Caki2 (cell line): ENCODE measurements at regions not wholly inside any gene's neighbourhood (a gene's known extent, or its start where the extent isn't known, plus 50 kb on each side); places are given as distances from the start of the nearest gene placed in this dataset.
A peak's percentile ranks its signal among the peaks of the same experiment; 100 is the strongest.
"Not testable (repeated sequence)": the region's sequence is repeated elsewhere in the genome, so short reads cannot be mapped to it uniquely, and the experiment has no call there.

Experiments
- DNase-seq: peaks from one replicate; pipeline ENCODE4 v3.0.0-alpha.2; 2015; ENCODE audit warnings: low read depth
- in situ Hi-C: cut with HindIII; loops from 2 replicates; pipeline ENCODE4 v1.10.0; 2016; ENCODE audit warnings: low sequenced_read_pairs, low pct_unique_long_range_greater_than_20kb, mixed read lengths

GRCh38 chrX:155819966-155820491 lies 61.1 kb upstream of the VAMP7 start:
- DNase-seq, result peak; percentile 71
- in situ Hi-C loops, result no loop called here

GRCh38 chrX:155819525-155819924 lies 61.6 kb upstream of the VAMP7 start:
- no peak for DNase-seq
- in situ Hi-C loops, result no loop called here

- DNase-seq, in situ Hi-C loops: not testable (repeated sequence)
Observed at GRCh38 chrX:155814391-155814790, 66.8 kb upstream of the VAMP7 start.

- DNase-seq, result no peak
- in situ Hi-C loops, result no loop called here
Observed at GRCh38 chrX:155779831-155780230, 101.3 kb upstream of the VAMP7 start.

GRCh38 chrX:155778844-155779553 lies 102.1 kb upstream of the VAMP7 start:
- no peak for DNase-seq
- in situ Hi-C loops, result no loop called here

- DNase-seq, result no peak
- in situ Hi-C loops, result no loop called here
Observed at GRCh38 chrX:155774387-155774786, 106.8 kb upstream of the VAMP7 start.

GRCh38 chrX:155767876-155768769 lies 113.0 kb upstream of the VAMP7 start:
- no peak for DNase-seq
- in situ Hi-C loops, result no loop called here

- peak; percentile 78 for DNase-seq
- in situ Hi-C loops, result no loop called here
Observed at GRCh38 chrX:155767051-155767875, 113.9 kb upstream of the VAMP7 start.

GRCh38 chrX:155766321-155766720 lies 114.8 kb upstream of the VAMP7 start:
- DNase-seq, result no peak
- in situ Hi-C loops, result no loop called here

GRCh38 chrX:155761185-155761584 lies 120.0 kb upstream of the VAMP7 start:
- DNase-seq, result no peak
- in situ Hi-C loops, result no loop called here

GRCh38 chrX:155757046-155757759 lies 123.9 kb upstream of the VAMP7 start:
- DNase-seq, result no peak
- in situ Hi-C loops, result no loop called here

GRCh38 chrX:155755706-155756337 lies 125.3 kb upstream of the VAMP7 start:
- no peak for DNase-seq
- in situ Hi-C loops, result no loop called here

GRCh38 chrX:155751131-155751530 lies 130.0 kb upstream of the VAMP7 start:
- no peak for DNase-seq
- in situ Hi-C loops, result no loop called here

GRCh38 chrX:155747520-155747919 lies 133.6 kb upstream of the VAMP7 start:
- DNase-seq, result peak; percentile 17
- in situ Hi-C loops, result no loop called here

- peak; percentile 65 for DNase-seq
- in situ Hi-C loops, result no loop called here
Observed at GRCh38 chrX:155745792-155746191, 133.0 kb upstream of the TMLHE start.

- in situ Hi-C loops, result no loop called here
- DNase-seq, result no peak
Observed at GRCh38 chrX:155744534-155744933, 131.8 kb upstream of the TMLHE start.

- DNase-seq, in situ Hi-C loops: not testable (repeated sequence)
Observed at GRCh38 chrX:155728335-155728734, 115.6 kb upstream of the TMLHE start.
